ENCODE measurements at regions not wholly inside any gene's neighbourhood (a gene's known extent, or its start where the extent isn't known, plus 50 kb on each side); places are given as distances from the start of the nearest gene placed in this dataset.

GRCh38 chr9:135000647-135001245 lies 83.0 kb upstream of the FCN1 start:
- Histone ChIP-seq H3K4me1 (no peaks in the 10 kb centered on the region), H3K36me3 (no peaks in the 10 kb centered on the region), H3K9me3 (peaks cover 15% of the 10 kb centered on the region), H3K4me3 (ENCODE audit: low read depth, low read length) (no peak overlapping the region), H3K27me3 (no peaks in the 10 kb centered on the region)
- no peak for DNase-seq
- TF ChIP-seq CTCF (IDR thresholded peaks at IDR 0.05; ENCODE audit: low read depth, low read length), result no peak

GRCh38 chr9:135001526-135001925 lies 83.8 kb upstream of the FCN1 start:
- DNase-seq, result no peak
- peaks cover 15% of the 10 kb centered on the region for H3K9me3 ChIP-seq
- H3K36me3 ChIP-seq, result no peaks in the 10 kb centered on the region
- no peaks in the 10 kb centered on the region for H3K4me1 ChIP-seq
- no peak overlapping the region for H3K4me3 ChIP-seq (ENCODE audit: low read depth, low read length)
- H3K27me3 ChIP-seq, result no peaks in the 10 kb centered on the region
- no peak for TF ChIP-seq CTCF (IDR thresholded peaks at IDR 0.05; ENCODE audit: low read depth, low read length)

GRCh38 chr9:135002336-135002735 lies 84.6 kb upstream of the FCN1 start:
- no peaks in the 10 kb centered on the region for H3K27me3 ChIP-seq

GRCh38 chr9:135002802-135003201 lies 84.7 kb upstream of the OLFM1 start:
- Histone ChIP-seq H3K9me3 (peaks cover 15% of the 10 kb centered on the region), H3K4me3 (ENCODE audit: low read depth, low read length) (no peak overlapping the region), H3K4me1 (no peaks in the 10 kb centered on the region), H3K36me3 (no peaks in the 10 kb centered on the region), H3K27me3 (no peaks in the 10 kb centered on the region)
- TF ChIP-seq CTCF (IDR thresholded peaks at IDR 0.05; ENCODE audit: low read depth, low read length), result no peak
- DNase-seq, result no peak

More at GRCh38 chr9:135002336-135002735, 84.6 kb upstream of the FCN1 start:
- DNase-seq, result no peak
- Histone ChIP-seq H3K9me3 (peaks cover 15% of the 10 kb centered on the region), H3K36me3 (no peaks in the 10 kb centered on the region), H3K4me3 (ENCODE audit: low read depth, low read length) (no peak overlapping the region), H3K4me1 (no peaks in the 10 kb centered on the region)
- TF ChIP-seq CTCF (IDR thresholded peaks at IDR 0.05; ENCODE audit: low read depth, low read length), result no peak

- no peak for DNase-seq
- peaks cover 10% of the 10 kb centered on the region for H3K9me3 ChIP-seq
- H3K27me3 ChIP-seq, result no peaks in the 10 kb centered on the region
- no peak for TF ChIP-seq CTCF (IDR thresholded peaks at IDR 0.05; ENCODE audit: low read depth, low read length)
- H3K36me3 ChIP-seq, result no peaks in the 10 kb centered on the region
- H3K4me3 ChIP-seq (ENCODE audit: low read depth, low read length), result no peak overlapping the region
- no peaks in the 10 kb centered on the region for H3K4me1 ChIP-seq
Measured at GRCh38 chr9:135004772-135005171, 82.7 kb upstream of the OLFM1 start.

- no peaks in the 10 kb centered on the region for H3K4me1 ChIP-seq
- DNase-seq, result no peak
- H3K4me3 ChIP-seq (ENCODE audit: low read depth, low read length), result no peak overlapping the region
- no peak for TF ChIP-seq CTCF (IDR thresholded peaks at IDR 0.05; ENCODE audit: low read depth, low read length)
- H3K36me3 ChIP-seq, result no peaks in the 10 kb centered on the region
- H3K27me3 ChIP-seq, result no peaks in the 10 kb centered on the region
- no peaks in the 10 kb centered on the region; the same call in 1 of the 2 replicates for H3K9me3 ChIP-seq
Measured at GRCh38 chr9:135006911-135007570, 80.4 kb upstream of the OLFM1 start.
